Fibroblast of lung (primary cell): ENCODE measurements at regions not wholly inside any gene's neighbourhood (a gene's known extent, or its start where the extent isn't known, plus 50 kb on each side); places are given as distances from the start of the nearest gene placed in this dataset.

Experiments used
- EZH2 ChIP-seq: IDR thresholded peaks from 2 replicates; pipeline ENCODE4 v1.5.1; 2012; ENCODE audit warnings: low read length, control low read depth, mild to moderate bottlenecking; ENCODE audit errors: missing control alignments
- TF ChIP-seq, protein P1 (sequence below), 2 donors: IDR thresholded peaks in 1 of 2; conservative IDR thresholded peaks in 1 of 2; 1 replicate in 1 of 2; 2 replicates in 1 of 2; pipeline ENCODE4 v1.5.1; 2011 to 2012; ENCODE audit warnings: low read length in 2 of 2, control low read depth in 1 of 2, inconsistent platforms in 1 of 2, low read depth in 1 of 2, mild to moderate bottlenecking in 1 of 2

- TF ChIP-seq, protein P1, sequence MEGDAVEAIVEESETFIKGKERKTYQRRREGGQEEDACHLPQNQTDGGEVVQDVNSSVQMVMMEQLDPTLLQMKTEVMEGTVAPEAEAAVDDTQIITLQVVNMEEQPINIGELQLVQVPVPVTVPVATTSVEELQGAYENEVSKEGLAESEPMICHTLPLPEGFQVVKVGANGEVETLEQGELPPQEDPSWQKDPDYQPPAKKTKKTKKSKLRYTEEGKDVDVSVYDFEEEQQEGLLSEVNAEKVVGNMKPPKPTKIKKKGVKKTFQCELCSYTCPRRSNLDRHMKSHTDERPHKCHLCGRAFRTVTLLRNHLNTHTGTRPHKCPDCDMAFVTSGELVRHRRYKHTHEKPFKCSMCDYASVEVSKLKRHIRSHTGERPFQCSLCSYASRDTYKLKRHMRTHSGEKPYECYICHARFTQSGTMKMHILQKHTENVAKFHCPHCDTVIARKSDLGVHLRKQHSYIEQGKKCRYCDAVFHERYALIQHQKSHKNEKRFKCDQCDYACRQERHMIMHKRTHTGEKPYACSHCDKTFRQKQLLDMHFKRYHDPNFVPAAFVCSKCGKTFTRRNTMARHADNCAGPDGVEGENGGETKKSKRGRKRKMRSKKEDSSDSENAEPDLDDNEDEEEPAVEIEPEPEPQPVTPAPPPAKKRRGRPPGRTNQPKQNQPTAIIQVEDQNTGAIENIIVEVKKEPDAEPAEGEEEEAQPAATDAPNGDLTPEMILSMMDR (conservative IDR thresholded peaks at IDR 0.05 in 1 of 2, IDR thresholded peaks at IDR 0.05 in 1 of 2; ENCODE audit: low read depth in 1 of 2, low read length in 2 of 2) = no peak
- no peak for TF ChIP-seq EZH2
These were observed 122.0 kb upstream of the HES1 start for GRCh38 chr3:194013928-194014327.
